Mesodermal cell (in vitro differentiated cells): ENCODE measurements at regions not wholly inside any gene's neighbourhood (a gene's known extent, or its start where the extent isn't known, plus 50 kb on each side); places are given as distances from the start of the nearest gene placed in this dataset.

Experiments
- H3K27ac ChIP-seq: 2 replicates; pipeline ENCODE4 v1.7.0; 2013; ENCODE audit warnings: mild to moderate bottlenecking, low read depth, low read length, moderate library complexity; ENCODE audit not compliant: severe bottlenecking
- H3K36me3 ChIP-seq: 2 replicates; pipeline ENCODE4 v1.7.1; 2013; ENCODE audit warnings: mild to moderate bottlenecking, low read length, moderate library complexity; ENCODE audit not compliant: control insufficient read depth, insufficient read depth
- H3K4me1 ChIP-seq: one replicate; pipeline ENCODE4 v1.7.1; 2013; ENCODE audit warnings: mild to moderate bottlenecking, low read length; ENCODE audit not compliant: insufficient read depth, control insufficient read depth, poor library complexity, severe bottlenecking
- H3K4me3 ChIP-seq: 2 replicates; pipeline ENCODE4 v1.7.0; 2013; ENCODE audit warnings: low read length, control low read depth, mild to moderate bottlenecking; ENCODE audit not compliant: insufficient read depth, poor library complexity, severe bottlenecking; ENCODE audit errors: extremely low read depth
- H3K9me3 ChIP-seq: 2 replicates; pipeline ENCODE4 v1.7.1; 2013; ENCODE audit warnings: mild to moderate bottlenecking, low read length, moderate library complexity; ENCODE audit not compliant: control insufficient read depth
- WGBS, 2 experiments: methylation state at CpG; one replicate each; pipeline ENCODE4 v1.1.5; 2013; ENCODE audit warnings: missing lambda C conversion rate in 2 of 2; ENCODE audit not compliant: insufficient coverage in 2 of 2; 5-methylcytosine and 5-hydroxymethylcytosine counted together

DNA sequence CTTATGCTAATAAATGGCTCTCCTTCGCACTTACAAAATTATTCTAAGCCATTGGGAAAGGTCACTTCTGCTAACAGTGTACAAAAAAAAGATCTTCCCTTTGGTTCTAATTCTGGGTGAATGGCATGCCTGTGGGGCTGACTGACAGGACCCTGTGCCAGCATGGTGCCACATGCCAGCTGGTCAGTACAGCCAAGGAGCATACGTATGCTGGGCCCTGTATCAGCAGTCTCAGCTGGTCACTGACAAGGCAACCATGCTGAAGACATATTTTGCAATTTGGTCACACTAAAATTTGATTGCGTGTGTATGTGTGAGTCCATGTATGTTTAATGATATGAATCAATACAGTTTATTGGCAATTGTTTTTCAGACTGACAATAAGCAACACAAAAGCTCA is 246.1 kb downstream of the TBL1XR1 start:
- WGBS, 2 experiments, result 73 to 83% methylated on average over 1 to 2 of the region's 3 CpGs

DNA sequence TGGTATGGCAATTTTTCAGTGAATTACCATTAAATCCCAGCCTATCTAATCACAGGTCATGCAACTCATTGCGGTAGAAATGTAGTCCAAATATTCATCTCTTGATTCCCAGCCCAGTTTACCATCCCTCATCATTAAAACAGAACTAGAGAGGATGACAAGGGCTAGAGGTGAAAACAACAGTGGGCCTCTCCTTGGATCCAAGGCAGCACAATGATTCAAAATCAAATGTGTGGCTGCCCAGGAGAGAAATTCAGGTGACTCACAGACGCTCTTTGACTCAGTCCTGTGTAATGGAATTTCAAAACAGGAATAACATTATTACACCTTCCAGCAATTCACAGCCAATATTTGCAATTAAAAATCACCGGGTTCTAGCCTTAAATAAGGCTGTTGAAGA is 246.5 kb downstream of the TBL1XR1 start:
- Histone ChIP-seq H3K9me3 (no peaks in the 10 kb centered on the region), H3K4me1 (peaks cover 23% of the 10 kb centered on the region), H3K4me3 (no peak overlapping the region), H3K27ac (no peak overlapping the region), H3K36me3 (no peaks in the 10 kb centered on the region)
- 77 to 85% methylated on average over 2 to 3 of the region's 3 CpGs for WGBS, 2 experiments

More for the DNA sequence above, 246.1 kb downstream of the TBL1XR1 start:
- H3K9me3 ChIP-seq, result no peaks in the 10 kb centered on the region
- H3K36me3 ChIP-seq, result no peaks in the 10 kb centered on the region
- no peak overlapping the region for H3K27ac ChIP-seq
- H3K4me1 ChIP-seq, result peaks cover 23% of the 10 kb centered on the region
- H3K4me3 ChIP-seq, result no peak overlapping the region

DNA sequence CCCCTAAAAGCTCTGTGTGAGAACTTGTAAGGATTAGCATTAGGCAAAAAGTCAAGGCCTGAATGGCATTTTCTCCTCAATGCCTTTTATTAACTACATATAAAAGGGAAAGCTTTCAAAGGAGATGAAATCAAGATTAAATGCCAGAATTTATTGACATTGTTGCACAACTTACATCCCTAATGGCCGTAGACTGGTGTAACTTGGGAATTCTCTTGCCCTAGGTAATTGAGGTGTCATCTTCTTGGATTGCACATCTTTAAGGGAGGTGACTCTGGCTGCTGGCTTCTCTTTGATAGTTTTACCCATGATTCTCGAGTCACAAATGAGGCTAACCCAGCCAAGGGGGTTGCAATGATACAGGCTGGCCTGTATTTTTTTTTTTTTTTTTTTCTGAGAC is 249.1 kb downstream of the TBL1XR1 start:
- WGBS, 2 experiments, result 80% methylated on average over 1 of the region's 2 CpGs; no CpG with 5 or more reads in 1 of the 2 experiments
- H3K4me1 ChIP-seq, result peaks cover 18% of the 10 kb centered on the region

DNA sequence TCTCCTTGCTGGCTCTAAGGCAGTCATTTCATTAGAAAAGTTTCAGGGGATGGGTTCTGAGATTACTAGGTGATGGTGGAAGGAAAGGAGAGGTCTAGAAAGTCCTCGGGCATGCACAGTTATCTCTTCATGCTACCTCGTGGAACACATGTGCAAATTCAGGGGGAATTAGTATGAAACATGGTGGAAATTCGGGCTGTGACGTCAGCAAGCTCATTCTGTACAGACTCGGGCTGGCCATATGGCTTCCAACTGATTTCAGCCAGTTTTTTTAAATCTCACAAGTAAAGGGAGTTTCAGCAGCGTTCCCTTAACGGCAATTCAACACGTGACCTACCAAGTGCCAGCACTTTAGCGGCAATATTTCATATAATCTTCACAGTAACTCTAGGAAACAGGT is 251.1 kb downstream of the TBL1XR1 start:
- Histone ChIP-seq H3K9me3 (no peaks in the 10 kb centered on the region), H3K36me3 (no peaks in the 10 kb centered on the region), H3K4me3 (no peak overlapping the region), H3K27ac (no peak overlapping the region), H3K4me1 (peaks cover 6% of the 10 kb centered on the region)
- 79 to 91% methylated on average over 5 to 7 of the region's 9 CpGs for WGBS, 2 experiments

More for the DNA sequence above, 249.1 kb downstream of the TBL1XR1 start:
- Histone ChIP-seq H3K36me3 (no peaks in the 10 kb centered on the region), H3K27ac (no peak overlapping the region), H3K4me3 (no peak overlapping the region), H3K9me3 (no peaks in the 10 kb centered on the region)

DNA sequence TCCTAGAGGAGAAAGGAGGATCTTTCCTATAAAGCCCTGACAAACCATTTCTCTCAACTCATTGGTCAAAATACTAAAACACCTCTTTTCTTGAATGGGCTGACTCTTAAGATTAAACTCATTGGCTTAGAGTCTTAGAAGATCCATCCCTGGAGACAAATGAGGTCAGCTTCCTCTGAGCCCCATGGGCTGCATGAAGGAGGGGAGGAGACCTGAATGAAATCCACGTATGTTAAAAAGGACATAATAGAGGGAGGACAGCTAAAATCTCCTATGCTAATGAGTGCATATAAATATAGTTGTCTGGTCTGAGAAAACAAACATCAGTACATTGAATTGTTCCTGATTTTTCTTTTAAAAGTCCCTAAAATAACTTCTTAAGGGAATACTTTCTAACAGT is 255.0 kb downstream of the TBL1XR1 start:
- WGBS, 2 experiments, result no CpG with 5 or more reads among the region's 1 CpG
- H3K4me3 ChIP-seq, result no peak overlapping the region
- H3K36me3 ChIP-seq, result no peaks in the 10 kb centered on the region
- no peak overlapping the region for H3K27ac ChIP-seq
- no peaks in the 10 kb centered on the region for H3K4me1 ChIP-seq
- H3K9me3 ChIP-seq, result no peaks in the 10 kb centered on the region

DNA sequence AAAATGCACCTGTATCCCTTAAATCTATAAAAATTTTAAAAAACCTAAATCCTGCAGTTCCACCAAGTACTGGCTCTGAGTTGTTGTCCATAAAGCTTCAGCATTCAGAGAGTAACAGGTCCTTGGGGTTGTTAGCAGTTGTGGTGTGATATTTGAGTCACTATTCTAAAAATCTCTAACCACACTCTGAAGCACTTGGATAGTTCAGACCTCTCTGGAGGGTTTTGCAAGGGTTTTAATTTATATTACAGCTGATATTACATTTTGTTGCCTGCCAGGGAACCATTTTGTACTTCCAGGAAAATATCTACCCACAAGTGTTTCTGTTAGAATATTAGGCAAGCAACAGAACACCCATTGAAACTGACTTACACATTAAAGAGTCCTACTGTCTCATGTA is 255.6 kb downstream of the TBL1XR1 start:
- no peak overlapping the region for H3K27ac ChIP-seq
- no peaks in the 10 kb centered on the region for H3K9me3 ChIP-seq
- no peak overlapping the region for H3K4me3 ChIP-seq
- no peaks in the 10 kb centered on the region for H3K36me3 ChIP-seq
- H3K4me1 ChIP-seq, result no peaks in the 10 kb centered on the region

DNA sequence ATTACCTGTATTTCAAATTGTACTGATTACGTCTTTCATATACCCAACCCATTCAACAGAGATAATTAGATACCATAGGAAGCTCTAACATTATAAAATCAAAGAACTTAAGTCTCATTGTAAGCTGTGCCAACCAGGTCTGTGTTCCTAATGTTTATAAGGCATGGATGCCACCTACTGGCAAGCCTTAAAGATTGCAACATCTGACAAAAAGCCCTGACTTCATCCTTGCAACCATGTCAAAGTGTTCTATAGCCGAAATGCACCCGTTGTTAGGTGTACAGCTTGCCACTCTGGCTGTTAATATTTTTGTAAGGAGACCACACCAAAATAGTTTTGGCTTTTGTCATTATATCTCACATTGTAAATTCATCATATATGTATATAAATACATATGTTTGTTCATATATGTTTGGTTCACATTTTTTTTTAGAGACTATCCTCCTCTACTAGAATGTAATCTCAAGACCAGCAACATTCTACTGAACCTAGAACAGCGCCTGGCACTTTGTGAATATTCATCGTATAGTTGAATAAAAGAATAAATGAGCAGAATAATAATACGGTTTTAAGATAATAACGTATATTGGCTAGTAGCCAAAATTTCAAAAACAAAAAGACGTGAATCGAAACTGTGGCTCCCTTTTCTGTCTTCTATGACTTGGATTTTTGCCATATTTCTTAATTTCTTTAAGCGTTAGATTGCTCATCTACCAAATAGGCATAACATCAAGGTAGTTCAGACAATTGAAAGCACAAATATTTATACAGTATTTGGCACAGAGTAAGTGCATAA is 258.1 kb downstream of the TBL1XR1 start:
- Histone ChIP-seq H3K9me3 (peaks cover 5% of the 10 kb centered on the region), H3K27ac (no peak overlapping the region), H3K4me3 (no peak overlapping the region), H3K36me3 (no peaks in the 10 kb centered on the region), H3K4me1 (no peaks in the 10 kb centered on the region)
- 74 to 94% methylated on average over 4 to 6 of the region's 10 CpGs for WGBS, 2 experiments

DNA sequence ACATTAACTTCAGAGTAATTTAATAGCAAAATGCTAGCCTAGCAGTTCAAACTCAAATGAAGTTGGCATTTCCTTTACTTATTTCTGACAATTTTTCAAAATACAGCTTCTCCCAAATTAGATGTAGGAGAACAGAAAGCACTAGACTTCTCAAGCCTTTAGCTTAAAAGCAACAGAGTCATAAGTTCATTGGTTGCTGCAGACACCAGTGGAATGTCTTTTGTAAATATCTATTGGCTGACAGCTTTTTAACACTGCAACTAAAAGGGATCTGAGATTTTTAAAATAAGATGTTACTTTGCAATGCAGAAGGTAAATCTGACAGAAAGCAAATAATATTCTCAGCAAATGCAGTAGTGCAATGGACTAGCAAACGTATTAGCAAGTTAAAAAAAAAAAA is 259.3 kb downstream of the TBL1XR1 start:
- 100% methylated on average over 1 of the region's 1 CpG for WGBS, 2 experiments

DNA sequence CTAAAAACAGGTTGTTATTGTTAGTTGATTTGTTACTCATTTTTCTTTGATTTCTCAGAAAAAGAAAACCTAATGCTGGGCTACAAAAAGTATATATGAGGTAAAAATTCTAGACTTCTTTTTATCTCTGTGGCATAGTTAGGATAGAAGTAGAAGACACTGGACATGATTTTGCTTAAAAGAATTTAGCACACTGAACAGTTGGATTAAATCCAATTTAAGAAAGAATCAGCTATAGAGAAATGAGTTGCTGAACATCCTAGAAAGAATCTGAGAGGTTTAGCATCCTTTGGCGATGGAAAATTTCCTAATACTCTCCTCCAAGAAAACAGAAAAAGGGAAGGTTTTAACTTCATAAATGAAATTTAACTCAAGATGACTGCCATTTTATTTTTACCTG is 259.7 kb downstream of the TBL1XR1 start:
- WGBS, 2 experiments, result no CpG with 5 or more reads among the region's 1 CpG
- Histone ChIP-seq H3K4me3 (no peak overlapping the region), H3K4me1 (no peaks in the 10 kb centered on the region)

More for the DNA sequence above, 259.3 kb downstream of the TBL1XR1 start:
- no peaks in the 10 kb centered on the region for H3K4me1 ChIP-seq
- H3K27ac ChIP-seq, result no peak overlapping the region
- no peak overlapping the region for H3K4me3 ChIP-seq
- peaks cover 11% of the 10 kb centered on the region for H3K9me3 ChIP-seq
- no peaks in the 10 kb centered on the region for H3K36me3 ChIP-seq

DNA sequence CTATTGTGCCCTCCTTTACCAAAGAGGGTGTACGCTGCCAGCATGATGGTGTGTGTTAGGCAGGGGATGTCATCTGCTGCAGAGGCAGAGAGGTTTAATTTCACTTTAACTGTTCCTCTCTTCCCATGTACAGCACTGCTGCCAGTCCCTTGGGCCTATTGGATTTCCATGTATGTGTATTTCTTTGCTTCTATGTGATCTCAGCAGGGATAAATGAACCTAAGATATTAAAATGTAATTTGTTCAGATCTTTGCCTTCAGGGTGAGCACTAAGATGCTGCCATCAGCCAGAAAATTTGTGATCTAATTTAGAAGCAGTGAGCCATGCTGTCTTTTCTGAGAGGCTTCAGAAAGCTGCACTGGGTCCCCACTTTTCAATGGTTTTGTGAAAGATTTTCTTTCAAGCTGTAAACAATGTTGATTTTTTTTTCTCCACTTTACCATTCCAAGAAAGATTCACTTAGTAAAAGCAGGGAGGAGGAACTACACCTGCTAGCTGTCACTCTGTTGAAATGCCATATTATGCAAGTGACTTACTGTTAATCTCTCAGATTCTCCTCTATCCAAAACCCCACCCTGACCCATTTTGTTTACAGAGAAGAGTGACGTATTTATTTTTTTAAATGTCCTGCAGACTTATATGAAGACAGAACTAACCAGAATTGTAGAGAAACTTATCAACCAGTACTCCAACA is 261.9 kb downstream of the TBL1XR1 start:
- no peak overlapping the region for H3K27ac ChIP-seq
- H3K36me3 ChIP-seq, result no peaks in the 10 kb centered on the region
- peaks cover 6% of the 10 kb centered on the region for H3K4me1 ChIP-seq
- H3K9me3 ChIP-seq, result peaks cover 11% of the 10 kb centered on the region
- no CpG with 5 or more reads among the region's 2 CpGs for WGBS, 2 experiments
- H3K4me3 ChIP-seq, result no peak overlapping the region

More for the DNA sequence above, 259.7 kb downstream of the TBL1XR1 start:
- peaks cover 11% of the 10 kb centered on the region for H3K9me3 ChIP-seq
- H3K36me3 ChIP-seq, result no peaks in the 10 kb centered on the region
- no peak overlapping the region for H3K27ac ChIP-seq

DNA sequence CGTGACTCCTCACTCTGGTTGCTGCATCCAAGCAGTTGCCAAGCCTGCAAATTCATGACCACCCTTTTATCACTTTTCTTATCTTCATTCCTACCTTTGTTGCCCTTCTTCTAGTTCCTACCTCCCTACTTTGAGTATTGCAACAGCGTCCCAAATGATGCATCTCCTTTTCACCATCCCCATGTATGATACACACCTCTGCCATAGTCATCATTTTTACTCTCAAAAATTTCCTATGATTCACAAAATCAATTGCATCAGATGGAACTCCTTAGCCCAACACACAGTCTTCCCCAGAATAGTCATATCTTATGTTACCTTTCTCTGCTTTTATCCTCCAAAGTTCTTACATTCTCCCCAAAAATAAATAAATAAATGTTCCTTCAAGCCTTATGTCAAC is 262.6 kb downstream of the TBL1XR1 start:
- Histone ChIP-seq H3K36me3 (no peaks in the 10 kb centered on the region), H3K9me3 (peaks cover 11% of the 10 kb centered on the region), H3K4me3 (no peak overlapping the region), H3K4me1 (peaks cover 6% of the 10 kb centered on the region), H3K27ac (no peak overlapping the region)
- WGBS, 2 experiments, result 83 to 96% methylated on average over 2 of the region's 2 CpGs
